GM21529 (cell line): ENCODE measurements at regions not wholly inside any gene's neighbourhood (a gene's known extent, or its start where the extent isn't known, plus 50 kb on each side); places are given as distances from the start of the nearest gene placed in this dataset.
A peak's percentile ranks its signal among the peaks of the same experiment; 100 is the strongest.

Source experiments
- ATAC-seq: cut with Tn5 transposase; IDR thresholded peaks from one replicate; pipeline ENCODE4 v1.9.1; 2021; ENCODE audit not compliant: unreplicated experiment

DNA sequence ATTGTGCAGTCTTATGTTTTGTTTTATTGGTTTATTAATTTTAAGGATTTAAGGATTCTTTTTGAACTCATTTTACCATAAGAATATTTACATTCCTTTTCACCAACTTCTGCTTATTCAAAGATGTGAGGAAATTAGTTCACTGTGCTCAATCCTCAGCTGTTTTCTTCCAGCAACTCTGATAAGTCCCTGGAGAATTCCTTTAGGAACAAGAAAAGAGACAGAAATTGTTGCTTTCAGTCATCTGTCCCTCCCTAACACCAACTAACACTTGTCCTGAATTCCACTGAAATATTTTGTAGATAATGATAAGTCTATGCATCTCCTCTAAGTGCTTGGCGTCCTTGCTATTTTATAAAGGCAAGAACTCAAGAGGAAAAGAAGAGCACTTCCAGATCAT, 334.8 kb upstream of the MARCKS start:
- ATAC-seq = no peak

DNA sequence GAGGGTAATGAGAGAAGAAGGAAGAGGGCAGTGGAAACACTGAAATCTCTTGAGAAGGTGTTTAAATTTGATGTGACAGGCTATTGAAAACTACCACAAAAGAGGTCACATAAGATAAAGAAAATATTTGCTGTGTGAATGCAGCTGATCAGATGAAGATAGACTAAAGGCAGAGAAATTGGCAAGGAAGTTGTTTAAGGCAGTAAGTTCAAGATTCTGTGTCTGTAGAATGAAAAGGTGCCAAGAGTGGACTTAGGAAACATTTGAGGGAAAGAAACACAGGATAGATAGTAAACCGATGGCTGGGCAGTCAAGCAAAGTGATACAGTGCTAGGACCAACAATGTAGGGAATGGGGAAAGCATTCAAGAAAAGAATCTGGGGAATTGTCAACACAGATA, 332.3 kb upstream of the MARCKS start:
- ATAC-seq = no peak

DNA sequence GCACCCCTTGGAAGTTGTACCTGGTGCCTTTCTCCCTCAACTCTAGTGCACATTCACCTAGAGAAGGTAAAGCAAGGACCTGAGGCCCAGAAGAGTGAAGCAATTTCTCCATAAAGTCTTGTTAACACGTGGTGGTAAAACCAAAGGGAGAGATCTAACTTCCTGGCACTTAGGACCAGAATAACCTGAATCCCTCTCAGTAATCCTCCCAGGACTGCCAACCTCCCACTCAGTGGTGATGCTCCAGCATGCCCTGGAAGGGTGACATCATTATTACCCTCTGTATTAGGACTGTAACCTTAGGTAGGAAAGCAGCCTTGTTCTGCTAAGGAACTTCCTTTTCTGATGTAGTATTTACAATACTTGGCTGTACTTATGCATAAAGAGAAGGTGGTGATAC, 330.6 kb upstream of the MARCKS start:
- no peak for ATAC-seq

DNA sequence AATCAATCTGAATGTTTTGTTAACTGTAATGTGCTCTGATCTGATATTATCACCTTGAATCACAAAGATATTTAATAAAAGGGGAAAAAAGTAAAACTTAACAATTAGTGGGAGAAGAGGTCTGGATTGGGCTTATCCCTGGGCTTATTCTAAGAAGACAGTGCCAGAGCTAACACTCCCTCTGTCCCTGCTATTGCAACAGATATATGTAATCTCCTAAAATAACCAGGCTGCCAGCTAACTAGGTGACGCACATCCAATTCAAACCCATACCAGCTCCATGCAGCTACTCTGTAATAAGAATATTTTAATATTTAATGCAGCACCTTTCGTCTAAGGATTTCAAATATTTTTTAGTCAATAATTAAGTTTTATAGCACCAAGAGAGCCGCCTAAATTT, 330.1 kb upstream of the MARCKS start:
- no peak for ATAC-seq

DNA sequence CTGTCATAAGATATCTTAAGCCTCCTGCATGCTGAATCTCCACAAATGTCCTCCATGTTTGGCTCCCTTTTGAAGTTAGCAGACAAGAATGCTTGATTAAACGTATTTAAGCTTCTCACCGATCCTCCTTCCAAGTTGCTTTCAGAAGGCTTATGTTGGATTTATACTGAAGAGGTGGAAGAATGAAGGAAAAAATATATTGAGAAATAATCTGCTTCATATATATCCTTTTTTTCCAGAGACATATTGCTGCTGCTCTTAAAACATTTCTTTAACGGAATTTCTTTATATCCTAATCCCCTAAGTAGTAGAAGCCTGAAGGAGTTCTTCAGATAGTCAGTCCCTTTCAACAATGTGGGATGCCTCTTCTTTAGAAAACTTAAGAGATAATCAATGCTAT, 329.0 kb upstream of the MARCKS start:
- ATAC-seq = no peak

DNA sequence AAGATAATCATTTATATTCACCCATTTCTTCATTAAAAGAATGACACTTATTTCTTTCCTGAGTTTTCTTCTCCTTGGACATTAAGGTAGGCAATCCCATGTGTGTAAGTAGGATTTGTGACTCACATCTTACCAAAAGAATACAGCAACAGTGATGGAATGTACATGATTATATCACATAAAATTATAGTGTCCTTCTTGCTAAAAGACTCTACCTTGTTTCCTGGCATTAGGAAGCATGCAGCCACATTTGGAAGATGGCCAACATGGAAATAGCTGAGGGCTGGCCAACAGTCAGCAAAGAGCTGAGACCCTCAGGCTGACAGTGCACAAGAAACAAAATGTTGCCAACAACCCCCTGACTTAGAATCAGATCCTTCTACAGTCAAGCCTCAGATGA, 327.9 kb upstream of the MARCKS start:
- no peak for ATAC-seq

DNA sequence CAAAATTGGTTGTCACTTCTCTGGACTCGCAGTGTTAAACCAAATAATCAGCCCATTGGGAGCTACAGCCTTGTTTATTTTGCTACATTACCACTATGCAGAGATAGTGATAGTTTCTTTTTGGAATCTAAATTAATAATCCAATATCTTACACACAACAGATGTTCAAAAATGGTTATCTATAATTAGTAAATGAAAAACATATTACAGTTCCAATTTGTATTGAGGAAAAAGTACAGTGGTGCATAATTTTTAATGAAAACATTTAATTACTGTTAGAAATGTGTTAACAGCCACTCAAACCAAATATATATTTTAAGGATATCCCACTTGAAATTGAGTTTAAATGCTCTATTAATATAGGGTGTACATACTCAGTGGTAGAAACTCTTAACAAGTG, 327.3 kb upstream of the MARCKS start:
- no peak for ATAC-seq

DNA sequence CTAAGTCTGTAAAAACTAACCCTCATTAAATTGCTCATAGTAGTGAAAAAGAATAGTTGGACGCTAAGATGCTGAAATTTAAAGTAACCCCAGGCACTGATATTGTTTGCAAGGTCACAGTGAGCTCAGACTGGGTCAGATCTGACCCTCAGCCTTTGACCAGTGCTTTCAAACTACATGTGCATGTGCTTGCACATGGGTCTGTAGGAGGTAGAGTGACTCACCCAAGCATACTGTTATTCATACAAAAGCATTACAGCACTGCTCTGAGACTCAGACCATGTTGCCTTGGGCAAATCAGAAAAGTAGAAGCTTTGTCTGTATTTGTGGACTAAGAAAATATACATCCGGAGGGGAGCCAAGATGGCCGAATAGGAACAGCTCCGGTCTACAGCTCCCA, 326.4 kb upstream of the MARCKS start:
- no peak for ATAC-seq

DNA sequence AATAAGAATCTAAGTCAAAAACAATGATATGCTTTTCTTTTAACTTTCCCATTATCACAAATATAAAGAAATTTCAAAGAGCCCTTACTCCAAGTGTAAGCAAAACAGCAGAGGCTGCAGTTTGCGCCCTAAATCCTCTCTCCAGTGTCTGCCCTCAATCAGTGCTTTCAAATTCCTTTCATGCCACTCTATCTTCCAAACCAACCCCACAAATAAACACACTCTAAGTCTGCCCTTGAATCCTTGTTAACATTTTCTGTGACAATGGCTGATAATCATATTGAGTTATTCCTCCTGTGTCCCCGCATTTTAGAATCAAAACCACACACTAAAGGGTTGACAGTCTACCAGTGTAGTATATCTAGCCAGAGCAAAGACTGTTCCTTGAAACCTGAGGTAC, 317.9 kb upstream of the MARCKS start:
- ATAC-seq = no peak

DNA sequence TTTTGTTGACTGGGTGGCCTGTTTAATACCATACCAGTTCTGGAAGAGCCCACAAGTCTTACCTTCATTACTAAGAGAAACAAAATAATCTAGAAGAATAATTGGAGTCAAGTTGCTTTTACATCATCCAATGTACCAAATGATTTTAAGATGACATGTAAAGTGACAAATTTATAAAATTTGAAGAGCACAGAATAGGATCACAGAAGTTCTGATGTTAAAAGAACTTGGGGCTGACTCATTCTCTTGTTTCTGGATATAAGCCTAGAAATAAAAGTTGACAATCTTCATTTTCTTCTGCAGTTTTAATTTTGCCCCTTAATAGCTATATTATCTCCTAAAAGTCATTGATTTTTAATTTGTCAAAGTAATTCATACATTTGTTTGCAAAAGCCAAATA, 317.5 kb upstream of the MARCKS start:
- no peak for ATAC-seq

DNA sequence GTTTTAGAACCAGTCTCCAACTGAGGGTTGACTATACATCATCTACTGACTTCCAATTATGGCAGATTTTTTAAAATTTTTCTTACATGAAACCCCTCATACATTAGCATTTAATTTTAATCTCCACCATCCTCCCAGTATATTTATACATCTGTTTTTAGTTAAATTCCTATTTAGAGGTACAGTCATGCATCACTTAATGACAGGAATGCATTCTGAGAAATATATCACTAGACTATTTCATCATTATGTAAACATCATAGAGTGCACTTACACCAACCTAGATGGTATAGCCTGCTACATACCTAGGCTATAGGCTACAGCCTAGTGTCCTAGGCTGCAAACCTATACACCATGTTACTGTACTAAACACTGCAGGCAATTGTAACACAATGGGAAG, 316.7 kb upstream of the MARCKS start:
- ATAC-seq = no peak

DNA sequence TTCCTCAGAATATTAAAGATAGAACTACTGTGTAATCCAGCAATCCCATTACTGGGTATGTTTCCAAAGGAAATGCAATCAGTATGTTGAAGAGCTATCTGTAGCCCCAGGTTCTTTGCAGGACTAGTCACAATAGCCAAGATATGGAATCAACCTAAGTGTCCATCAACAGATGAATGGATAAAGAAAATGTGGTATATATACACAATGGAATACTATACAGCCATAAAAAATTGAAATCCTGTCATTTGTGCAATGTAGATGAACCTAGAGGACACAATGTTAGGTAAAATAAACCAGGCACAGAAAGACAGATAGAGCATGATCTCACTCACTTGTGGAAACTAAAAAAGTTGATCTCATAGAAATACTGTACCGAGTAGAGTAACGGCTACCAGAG, 306.0 kb upstream of the MARCKS start:
- ATAC-seq = no peak

DNA sequence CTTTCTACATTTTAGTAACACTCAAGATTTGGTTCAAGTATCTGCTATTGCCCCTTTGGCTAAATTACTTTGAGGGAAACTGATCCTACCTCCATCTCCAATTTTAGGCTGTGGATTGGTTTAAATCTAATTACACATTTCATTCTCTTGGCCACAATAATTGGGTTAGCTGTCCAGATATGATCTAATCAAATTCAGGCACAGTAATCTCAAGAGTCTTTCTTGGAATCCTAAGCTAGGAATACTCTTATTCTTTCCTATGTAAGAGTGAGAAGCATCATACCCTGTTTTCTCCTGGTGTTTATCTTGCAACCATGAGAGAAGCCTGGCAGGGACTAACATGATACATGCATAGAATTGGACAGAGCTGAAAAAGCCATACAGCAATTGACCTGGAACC, 300.4 kb upstream of the MARCKS start:
- no peak for ATAC-seq

DNA sequence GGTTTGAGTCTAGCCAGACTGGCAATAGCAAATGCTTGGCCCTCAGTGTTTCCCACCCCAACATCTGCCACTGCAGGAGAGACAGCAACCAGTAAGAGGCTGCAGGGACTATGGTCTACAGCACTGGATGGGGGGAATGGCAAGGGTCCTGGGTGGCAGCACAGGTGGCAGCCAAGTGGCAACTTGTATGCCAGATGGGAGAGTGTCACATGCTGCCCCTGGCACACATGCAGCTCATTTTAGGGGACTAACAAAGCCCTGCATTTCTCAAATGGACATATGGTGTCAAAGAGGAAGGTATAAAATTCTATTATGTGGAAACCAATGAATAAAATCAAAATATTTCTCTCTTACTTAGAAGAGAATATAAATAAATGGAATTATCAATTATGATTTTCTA, 298.7 kb upstream of the MARCKS start:
- ATAC-seq = no peak

DNA sequence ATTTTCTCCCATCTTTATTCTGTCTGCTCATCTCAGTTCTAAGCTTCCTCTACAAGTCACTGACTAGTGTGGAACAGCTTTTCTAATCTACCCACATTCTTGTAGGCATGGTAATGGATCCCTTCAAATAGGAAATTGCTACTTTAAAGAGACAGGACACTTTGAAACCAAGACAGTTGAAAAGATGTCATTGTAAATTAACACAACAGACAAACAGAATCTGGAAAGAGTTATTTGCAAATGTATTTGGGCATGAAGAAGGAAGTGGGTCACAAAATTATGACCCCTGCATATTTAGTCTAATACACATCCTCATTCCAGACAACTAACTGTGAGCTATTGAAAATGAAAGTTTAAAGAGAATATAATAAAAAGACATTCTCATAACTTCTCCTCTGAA, 298.2 kb upstream of the MARCKS start:
- ATAC-seq = no peak

DNA sequence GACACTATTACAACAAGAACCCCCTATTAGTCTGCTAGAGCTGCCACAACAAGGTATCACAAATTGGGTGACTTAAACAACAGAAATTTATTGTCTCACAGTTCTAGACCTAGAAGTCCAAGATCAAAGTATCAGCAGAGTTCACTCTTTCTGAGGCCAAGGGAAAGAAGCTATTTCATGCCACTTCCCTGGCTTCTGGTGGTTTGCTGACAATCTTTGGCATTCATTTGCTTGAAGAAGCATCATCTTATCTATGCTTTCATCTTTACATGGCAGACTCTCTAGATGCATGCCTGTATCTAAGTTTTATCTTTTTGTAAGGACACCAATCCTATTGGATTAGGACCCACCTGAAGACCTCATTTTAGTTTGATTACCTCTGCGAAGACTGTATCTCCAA, 296.8 kb upstream of the MARCKS start:
- ATAC-seq = no peak

DNA sequence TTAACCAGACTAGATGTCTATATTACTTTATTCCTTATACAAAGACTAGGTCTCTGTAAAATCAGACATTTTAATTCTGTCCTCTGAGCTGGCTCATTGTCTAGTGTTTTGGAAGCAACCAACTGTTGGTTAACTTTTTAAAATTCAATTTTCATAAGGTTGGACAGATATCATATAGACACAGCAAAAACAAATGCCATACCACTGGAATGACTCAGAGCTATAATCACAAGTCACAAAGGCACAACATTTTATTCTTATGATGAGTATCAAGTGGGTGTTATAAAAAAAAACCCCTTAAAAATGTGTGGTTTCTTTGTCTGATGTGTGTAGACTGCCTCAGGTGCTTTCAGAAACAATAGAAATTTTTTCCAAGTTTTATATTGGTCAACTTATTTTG, 296.2 kb upstream of the MARCKS start:
- no peak for ATAC-seq

DNA sequence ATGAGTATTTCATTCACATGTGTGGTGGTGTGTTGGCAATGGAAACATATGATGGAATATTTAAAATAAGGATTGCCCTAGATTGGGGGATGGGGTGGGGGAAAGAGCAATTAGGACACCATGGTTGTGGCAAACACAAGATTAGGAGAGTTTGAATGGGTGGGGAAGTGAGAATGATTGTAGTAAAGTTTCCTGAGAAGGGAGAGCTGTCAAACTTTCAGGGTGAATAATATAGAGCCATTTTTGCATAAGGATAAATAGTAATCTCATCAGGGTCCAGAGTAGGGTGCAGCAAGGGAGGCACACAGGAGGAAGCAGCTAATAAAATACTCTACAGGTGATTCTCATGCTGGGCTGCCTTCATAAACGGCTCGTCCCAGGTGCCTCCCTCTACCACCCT, 294.9 kb upstream of the MARCKS start:
- peak; percentile 34 for ATAC-seq

DNA sequence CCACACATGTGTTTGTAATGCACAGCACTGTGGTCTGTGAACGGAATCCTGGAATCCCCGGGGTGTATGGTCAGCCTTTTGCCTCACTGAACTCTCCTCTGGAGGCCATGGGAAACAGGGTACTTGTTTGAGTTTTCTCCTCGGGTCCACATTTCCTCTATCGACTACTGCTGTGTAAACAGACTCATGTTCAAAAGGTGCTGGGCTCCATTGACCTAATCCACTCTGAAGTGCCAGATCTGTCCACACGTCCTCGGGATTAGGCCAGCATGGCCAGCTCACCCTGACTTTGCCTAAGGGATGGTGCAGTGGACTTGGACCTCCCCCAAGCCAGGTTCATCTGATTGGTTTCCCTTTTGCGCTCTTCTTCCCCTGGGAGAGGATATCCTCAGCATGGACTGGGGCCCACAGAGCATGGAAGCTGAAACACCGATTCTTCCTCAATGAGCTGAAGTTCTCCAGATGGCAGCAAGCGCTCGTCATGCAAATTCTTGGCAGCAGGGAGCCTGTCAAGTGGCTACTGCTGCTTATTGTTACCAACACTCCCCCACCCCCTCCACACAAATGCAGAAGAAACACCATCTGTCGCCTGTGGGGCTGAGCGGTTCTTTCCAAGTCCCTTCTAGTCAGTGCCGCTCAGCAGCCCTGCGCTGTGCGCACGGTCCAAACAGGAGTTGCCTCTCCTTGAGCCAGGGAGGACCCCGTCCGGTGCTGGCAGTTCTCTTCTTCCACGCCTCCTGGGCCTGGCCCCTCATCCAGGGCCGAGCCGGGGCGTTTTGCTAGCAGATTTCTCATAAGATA, 292.6 kb upstream of the MARCKS start:
- peak; percentile 82 for ATAC-seq

DNA sequence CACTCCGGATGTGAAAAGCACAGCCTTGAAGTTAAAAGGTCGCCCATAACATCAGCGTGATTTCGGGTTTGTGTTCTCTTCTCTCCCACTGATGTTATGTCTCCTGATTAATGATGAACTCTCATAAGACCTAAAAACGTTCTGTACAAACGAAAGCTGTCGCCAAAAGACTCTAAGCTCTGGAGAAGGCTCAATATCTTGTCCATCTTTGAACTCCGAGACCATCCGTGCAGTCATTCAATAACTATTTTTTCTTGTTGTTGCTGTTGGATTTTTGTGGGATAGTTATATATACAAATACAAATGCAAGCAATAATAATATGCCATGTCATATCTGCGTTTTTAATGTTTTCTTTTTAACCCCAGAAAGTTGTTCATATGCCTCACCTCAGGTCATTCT, 291.8 kb upstream of the MARCKS start:
- ATAC-seq = no peak

DNA sequence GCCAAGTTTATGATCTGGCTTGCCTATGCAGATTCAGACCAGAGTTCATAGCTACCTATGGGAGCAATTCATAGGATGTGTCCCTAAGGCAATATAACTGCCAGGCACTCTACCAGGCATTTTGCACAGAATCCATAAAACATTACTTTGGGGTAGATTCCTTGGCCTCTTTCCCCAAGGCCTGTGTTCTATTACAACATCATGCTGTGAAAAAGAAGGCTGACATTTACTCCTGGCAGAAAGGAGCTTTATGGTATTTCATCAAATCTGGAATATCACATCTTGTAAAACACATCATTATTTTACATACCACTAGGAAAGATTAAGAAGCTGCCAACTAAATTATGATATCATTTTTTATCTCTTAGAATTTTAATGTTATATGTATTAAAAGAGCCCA, 287.0 kb upstream of the MARCKS start:
- no peak for ATAC-seq

DNA sequence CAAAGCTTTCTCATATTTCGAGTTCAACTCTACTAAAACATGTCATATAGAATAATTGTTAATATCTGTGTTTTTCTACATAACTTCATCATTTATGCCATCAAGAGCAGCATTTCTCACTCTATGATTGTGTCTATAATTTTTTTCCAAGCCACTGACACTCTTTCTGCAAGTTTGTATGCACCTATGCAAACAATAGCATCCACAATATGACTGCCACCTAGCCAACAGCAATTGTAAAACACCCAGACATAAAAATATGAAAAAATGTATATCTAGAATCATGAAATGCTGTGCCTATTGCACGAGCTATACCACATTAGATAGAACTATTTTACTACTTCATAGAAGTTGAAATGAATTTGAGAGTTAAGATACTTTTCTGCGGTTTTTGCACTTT, 286.5 kb upstream of the MARCKS start:
- ATAC-seq = no peak

DNA sequence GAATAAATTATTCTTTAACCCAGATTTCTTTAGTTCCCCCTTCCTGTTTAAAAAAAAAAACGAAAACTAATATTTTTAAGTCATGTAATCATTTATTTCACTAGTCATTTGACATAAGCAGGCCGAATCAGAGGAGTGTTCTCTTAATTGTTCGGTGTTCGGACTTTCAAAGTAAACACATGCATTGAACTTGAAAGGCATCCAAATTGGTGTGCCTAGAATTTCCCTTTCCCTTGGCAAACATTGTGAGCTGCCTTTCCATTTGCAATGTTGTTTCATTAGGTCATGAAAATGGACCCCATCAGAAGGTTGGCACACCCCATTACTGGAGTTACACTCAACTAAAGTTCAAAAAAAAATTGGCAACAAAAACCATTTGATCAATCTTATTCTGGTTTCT, 283.0 kb upstream of the MARCKS start:
- ATAC-seq = no peak
